Sigmoid colon (tissue), 4 donors: ENCODE measurements at regions not wholly inside any gene's neighbourhood (a gene's known extent, or its start where the extent isn't known, plus 50 kb on each side); places are given as distances from the start of the nearest gene placed in this dataset.

ENCODE experiments used
- CTCF ChIP-seq, 4 experiments: fragments of 450-650 bp in 3 of 4; fragments of 200-600 bp in 1 of 4; IDR thresholded peaks; one replicate each; pipeline ENCODE4 v1.5.1; 2016 to 2019; ENCODE audit warnings: antibody characterized with exemption in 4 of 4, mild to moderate bottlenecking in 3 of 4, moderate library complexity in 2 of 4
- POLR2AphosphoS5 ChIP-seq, 4 donors: sonication (generic); formaldehyde crosslinking; IDR thresholded peaks; one replicate each; pipeline ENCODE4 v1.6.1; 2017; ENCODE audit warnings: antibody characterized with exemption in 4 of 4

- no peak for TF ChIP-seq POLR2AphosphoS5 (IDR thresholded peaks at IDR 0.05)
- TF ChIP-seq CTCF (IDR thresholded peaks at IDR 0.05): no peak
Measured at GRCh38 chr4:119733431-119733830, 104.8 kb upstream of the PDE5A start.
